HepG2 (cell line): ENCODE measurements at regions not wholly inside any gene's neighbourhood (a gene's known extent, or its start where the extent isn't known, plus 50 kb on each side); places are given as distances from the start of the nearest gene placed in this dataset.

Experiments
- ATAC-seq: fragments of 200-7000 bp; cut with Tn5 transposase; 3 replicates; pipeline ENCODE4 v1.9.1; 2020; ENCODE audit warnings: mild to moderate bottlenecking, moderate library complexity
- BruUV-seq: library from RNA; stranded (reverse); fragments of 400-500 nt; replicated peaks from 2 replicates; lab custom pipeline; 2021; lab: Mats Ljungman, UMichigan
- CTCF ChIA-PET: fragments of 300-600 bp; formaldehyde crosslinking; extraction: SDS; loops from one replicate; lab custom pipeline; 2021; ENCODE audit warnings: low total read pairs, inconsistent platforms, low intra/inter-chr PET ratio; lab: Yijun Ruan, JAX
- POLR2A ChIA-PET: fragments of 350-600 bp; sonication (Branson Sonifier 250); formaldehyde crosslinking; loops from one replicate; lab custom pipeline; 2020; ENCODE audit warnings: antibody characterized with exemption, inconsistent platforms; lab: Yijun Ruan, JAX
- DNase-seq: peaks from one replicate; pipeline ENCODE4 v3.0.0-alpha.2; 2015; ENCODE audit warnings: low spot score
- FAIRE-seq: peaks from 3 replicates; lab custom pipeline; 2011; peaks lifted over from hg19 to GRCh38; lab: Jason Lieb, UNC
- H2AFZ ChIP-seq: one replicate; pipeline ENCODE4 v1.6.1; 2011; ENCODE audit warnings: low read length, inconsistent platforms
- H3K27ac ChIP-seq: fragments of 300-600 bp; 3 replicates; pipeline ENCODE4 v1.8.0; 2011; ENCODE audit warnings: mixed run types, mild to moderate bottlenecking, mixed read lengths, low read length, inconsistent platforms; ENCODE audit not compliant: insufficient read depth; ENCODE audit errors: extremely low read length
- H3K27me3 ChIP-seq, 2 experiments: fragments of 200-600 bp in 1 of 2; 2 replicates in 1 of 2; 3 replicates in 1 of 2; pipeline versions ENCODE4 v1.6.0 to v1.8.0; 2011; ENCODE audit warnings: low read length in 2 of 2, mild to moderate bottlenecking in 2 of 2, moderate library complexity in 2 of 2, inconsistent platforms in 1 of 2; ENCODE audit not compliant: insufficient read depth in 2 of 2, control insufficient read depth in 1 of 2
- H3K36me3 ChIP-seq, 2 experiments: fragments of 200-600 bp in 1 of 2; replicated peaks in 1 of 2; 2 replicates in 1 of 2; 3 replicates in 1 of 2; pipeline versions ENCODE4 v1.5.1 to v1.8.0; 2011; ENCODE audit warnings: low read length in 2 of 2, inconsistent platforms in 1 of 2; ENCODE audit not compliant: insufficient read depth in 2 of 2, control insufficient read depth in 1 of 2
- H3K4me1 ChIP-seq: 2 replicates; pipeline ENCODE4 v1.5.1; 2012; ENCODE audit warnings: low read length, inconsistent platforms; ENCODE audit not compliant: insufficient read depth
- H3K4me2 ChIP-seq: 2 replicates; pipeline ENCODE4 v1.6.0; 2011; ENCODE audit warnings: low read depth, low read length, inconsistent platforms
- H3K4me3 ChIP-seq, 3 experiments: fragments of 200-600 bp in 1 of 3; sonication (generic), shearing (Covaris generic) in 1 of 3; replicated peaks in 1 of 3; 2 replicates each; pipeline ENCODE4 v1.5.1; 2011 to 2016; ENCODE audit warnings: low read length in 3 of 3, inconsistent platforms in 2 of 3, low read depth in 2 of 3, mild to moderate bottlenecking in 2 of 3, control low read depth in 1 of 3, mixed read lengths in 1 of 3; ENCODE audit not compliant: insufficient read depth in 1 of 3
- H3K79me2 ChIP-seq: one replicate; pipeline ENCODE4 v1.6.1; 2011; ENCODE audit warnings: low read length, inconsistent platforms; ENCODE audit not compliant: insufficient read depth
- H3K9ac ChIP-seq: 2 replicates; pipeline ENCODE4 v1.6.0; 2011; ENCODE audit warnings: mild to moderate bottlenecking, low read depth, low read length, inconsistent platforms; ENCODE audit not compliant: insufficient read depth
- H3K9me3 ChIP-seq: 2 replicates; pipeline ENCODE4 v1.5.1; 2012; ENCODE audit warnings: mild to moderate bottlenecking, low read length
- H4K20me1 ChIP-seq: 2 replicates; pipeline ENCODE4 v1.6.0; 2011; ENCODE audit warnings: inconsistent platforms, mild to moderate bottlenecking, low read length, moderate library complexity; ENCODE audit not compliant: insufficient read depth
- AKAP8 ChIP-seq: sonication (generic); formaldehyde crosslinking; IDR thresholded peaks from 2 replicates; pipeline ENCODE4 v1.5.1; 2020; ENCODE audit warnings: mild to moderate bottlenecking, missing genetic modification reagents
- FOXP1 ChIP-seq, 2 experiments: fragments of 450-650 bp in 1 of 2; IDR thresholded peaks; 2 replicates each; pipeline ENCODE4 v1.6.1; 2017 to 2018; ENCODE audit warnings: antibody characterized with exemption in 1 of 2
- NFAT5 ChIP-seq: sonication (generic); formaldehyde crosslinking; IDR thresholded peaks from 2 replicates; pipeline ENCODE4 v1.4.0; 2020; ENCODE audit warnings: missing genetic modification reagents
- TMF1 ChIP-seq: sonication (generic); formaldehyde crosslinking; IDR thresholded peaks from 2 replicates; pipeline ENCODE4 v1.8.1; 2022; ENCODE audit warnings: low read depth, missing genetic modification reagents
- ZNF768 ChIP-seq: sonication (generic); formaldehyde crosslinking; IDR thresholded peaks from 2 replicates; pipeline ENCODE4 v1.4.0; 2020; ENCODE audit warnings: missing genetic modification reagents
- WGBS: methylation state at CpG from one replicate; pipeline ENCODE4 v1.1.6; 2017; ENCODE audit warnings: low lambda C conversion rate; 5-methylcytosine and 5-hydroxymethylcytosine counted together
- in situ Hi-C: cut with HindIII; loops from 2 replicates; pipeline ENCODE4 v1.10.0; 2017; ENCODE audit warnings: low pct_unique_long_range_greater_than_20kb; ENCODE audit not compliant: extremely low pct_ligation_motif_present
- intact Hi-C: fragments of 100-400 bp; cut with micrococcal nuclease; formaldehyde crosslinking; loops from one replicate; pipeline ENCODE4 v1.10.0; 2022; ENCODE audit not compliant: unreplicated experiment

- DNase-seq (no peak), FAIRE-seq (no peak), ATAC-seq (no peak)
- Histone ChIP-seq H4K20me1 (no peaks in the 10 kb centered on the region), H3K27ac (no peak overlapping the region), H3K79me2 (no peaks in the 10 kb centered on the region), H3K4me3 (no peak overlapping the region), H3K9ac (no peak overlapping the region), H3K4me2 (no peak overlapping the region), H2AFZ (no peak overlapping the region), H3K36me3 (no peaks in the 10 kb centered on the region), H3K27me3 (no peaks in the 10 kb centered on the region), H3K4me1 (no peaks in the 10 kb centered on the region), H3K9me3 (no peaks in the 10 kb centered on the region)
- in situ Hi-C loops: no loop called here
- TF ChIP-seq ZNF768: no peak
- no peak for TF ChIP-seq FOXP1 (IDR thresholded peaks at IDR 0.05)
- TF ChIP-seq FOXP1 (CRISPR knock-in tag; IDR thresholded peaks at IDR 0.05): no peak
- no peak for TF ChIP-seq AKAP8
- TF ChIP-seq NFAT5 (CRISPR knock-in tag): no peak
- no peak for TF ChIP-seq TMF1 (CRISPR knock-in tag)
- WGBS: 5% methylated on average over 1 of the region's 1 CpG
- CTCF ChIA-PET: no interaction called here
- intact Hi-C loops: no loop called here
- BruUV-seq: no TSS peak
- POLR2A ChIA-PET: no interaction called here
These were observed 1082.6 kb upstream of the EPHA6 start for GRCh38 chr3:95731753-95732152.
